Stimulated activated CD4-positive, alpha-beta T cell treated with anti-CD3 and anti-CD28 coated beads, Interleukin-15, amount 100 ng/mL, for 1 hour (primary cell): ENCODE measurements at regions not wholly inside any gene's neighbourhood (a gene's known extent, or its start where the extent isn't known, plus 50 kb on each side); places are given as distances from the start of the nearest gene placed in this dataset.
"Not testable (repeated sequence)": the region's sequence is repeated elsewhere in the genome, so short reads cannot be mapped to it uniquely, and the experiment has no call there.

Experiments used
- DNase-seq, 2 donors: peaks; one replicate each; pipeline ENCODE4 v3.0.0-alpha.2; 2020; ENCODE audit warnings: low read depth in 1 of 2, low spot score in 1 of 2

GRCh38 chr18:67142604-67143003 lies 373.9 kb downstream of the DSEL start:
- no peak for DNase-seq

- no peak for DNase-seq
Measured at GRCh38 chr18:67140495-67140894, 376.0 kb downstream of the DSEL start.

- no peak for DNase-seq
Measured at GRCh38 chr18:67139899-67140298, 376.6 kb downstream of the DSEL start.

GRCh38 chr18:67135981-67136380 lies 380.5 kb downstream of the DSEL start:
- no peak for DNase-seq

- no peak for DNase-seq
Measured at GRCh38 chr18:67134911-67135310, 381.6 kb downstream of the DSEL start.

GRCh38 chr18:67133669-67134068 lies 382.9 kb downstream of the DSEL start:
- DNase-seq: no peak

- no peak for DNase-seq
Measured at GRCh38 chr18:67132919-67133318, 383.6 kb downstream of the DSEL start.

- no peak for DNase-seq
Measured at GRCh38 chr18:67131498-67131897, 385.0 kb downstream of the DSEL start.

GRCh38 chr18:67126751-67127150 lies 389.8 kb downstream of the DSEL start:
- DNase-seq: not testable (repeated sequence)

GRCh38 chr18:67123901-67124300 lies 392.6 kb downstream of the DSEL start:
- no peak for DNase-seq

- DNase-seq: no peak
Measured at GRCh38 chr18:67117804-67118203, 398.7 kb downstream of the DSEL start.

GRCh38 chr18:67109535-67109934 lies 407.0 kb downstream of the DSEL start:
- no peak for DNase-seq

- DNase-seq: no peak
Measured at GRCh38 chr18:67108894-67109293, 407.6 kb downstream of the DSEL start.

GRCh38 chr18:67104700-67105284 lies 411.7 kb downstream of the DSEL start:
- no peak for DNase-seq

- DNase-seq: no peak
Measured at GRCh38 chr18:67094123-67094522, 422.4 kb downstream of the DSEL start.

- DNase-seq: no peak
Measured at GRCh38 chr18:67092141-67092540, 424.4 kb downstream of the DSEL start.

- no peak for DNase-seq
Measured at GRCh38 chr18:67081482-67082211, 434.9 kb downstream of the DSEL start.

GRCh38 chr18:67080601-67081000 lies 435.9 kb downstream of the DSEL start:
- no peak for DNase-seq

GRCh38 chr18:67074309-67074708 lies 442.2 kb downstream of the DSEL start:
- no peak for DNase-seq

GRCh38 chr18:67072791-67073190 lies 443.7 kb downstream of the DSEL start:
- no peak for DNase-seq

GRCh38 chr18:67068608-67069007 lies 447.9 kb downstream of the DSEL start:
- no peak for DNase-seq

- DNase-seq: no peak
Measured at GRCh38 chr18:67047334-67047733, 443.4 kb upstream of the CDH19 start.

GRCh38 chr18:67043276-67043675 lies 439.4 kb upstream of the CDH19 start:
- DNase-seq: no peak
